HUES64 (cell line): ENCODE measurements at regions not wholly inside any gene's neighbourhood (a gene's known extent, or its start where the extent isn't known, plus 50 kb on each side); places are given as distances from the start of the nearest gene placed in this dataset.

Source experiments
- H3K27ac ChIP-seq: 2 replicates; pipeline ENCODE4 v1.7.0; 2013; ENCODE audit warnings: low read depth, low read length, inconsistent platforms
- H3K27me3 ChIP-seq: 2 replicates; pipeline ENCODE4 v1.6.1; 2013; ENCODE audit warnings: mild to moderate bottlenecking, low read length; ENCODE audit not compliant: insufficient read depth
- H3K36me3 ChIP-seq: 2 replicates; pipeline ENCODE4 v1.6.1; 2013; ENCODE audit warnings: mild to moderate bottlenecking, low read length; ENCODE audit not compliant: insufficient read depth
- H3K4me1 ChIP-seq: 2 replicates; pipeline ENCODE4 v1.6.1; 2013; ENCODE audit warnings: mild to moderate bottlenecking, low read length, moderate library complexity; ENCODE audit not compliant: insufficient read depth
- H3K4me3 ChIP-seq: 2 replicates; pipeline ENCODE4 v1.5.1; 2013; ENCODE audit warnings: mild to moderate bottlenecking, low read length, moderate library complexity
- H3K9ac ChIP-seq: 2 replicates; pipeline ENCODE4 v1.6.1; 2013; ENCODE audit warnings: mild to moderate bottlenecking, low read depth, low read length
- H3K9me3 ChIP-seq: 2 replicates; pipeline ENCODE4 v1.6.1; 2013; ENCODE audit warnings: low read depth, low read length; ENCODE audit not compliant: insufficient read depth
- WGBS: fragments of 150-250, 120-280 bp; methylation state at CpG from one replicate; pipeline ENCODE4 v1.1.7; 2013; ENCODE audit warnings: missing lambda C conversion rate; 5-methylcytosine and 5-hydroxymethylcytosine counted together

DNA sequence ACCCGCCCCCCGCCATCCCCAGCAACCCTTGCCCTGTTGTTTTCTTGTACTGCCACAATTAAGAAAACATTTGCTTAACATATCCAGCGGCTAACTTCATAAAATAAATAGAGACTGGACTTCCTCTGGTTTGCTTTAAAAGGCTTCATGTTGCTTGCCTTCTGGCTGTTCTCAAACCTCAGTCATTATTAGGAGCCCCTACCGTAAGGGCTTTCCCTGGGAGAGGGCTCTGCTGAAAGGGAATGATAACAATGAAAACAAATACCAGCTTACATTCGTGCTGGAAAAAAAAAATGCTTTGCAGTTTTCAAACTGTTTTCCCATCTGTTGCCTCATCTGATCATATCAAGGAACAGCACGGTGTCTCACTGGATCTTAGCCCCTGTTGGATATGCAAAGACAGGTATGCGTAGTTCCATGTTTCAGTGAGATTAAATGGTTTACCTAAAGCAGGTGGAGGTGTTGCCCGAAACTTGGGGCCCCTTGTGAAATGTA lies 77.2 kb upstream of the VGLL4 start:
- peaks cover 27% of the 10 kb centered on the region for H3K4me1 ChIP-seq
- no peaks in the 10 kb centered on the region for H3K9me3 ChIP-seq
- peaks cover 52% of the 10 kb centered on the region for H3K27me3 ChIP-seq
- H3K36me3 ChIP-seq, result no peaks in the 10 kb centered on the region
- 41% methylated on average over 8 of the region's 8 CpGs for WGBS
- H3K4me3 ChIP-seq, result peak overlapping the region; percentile 96
- H3K27ac ChIP-seq, result no peak overlapping the region
- H3K9ac ChIP-seq, result no peak overlapping the region

DNA sequence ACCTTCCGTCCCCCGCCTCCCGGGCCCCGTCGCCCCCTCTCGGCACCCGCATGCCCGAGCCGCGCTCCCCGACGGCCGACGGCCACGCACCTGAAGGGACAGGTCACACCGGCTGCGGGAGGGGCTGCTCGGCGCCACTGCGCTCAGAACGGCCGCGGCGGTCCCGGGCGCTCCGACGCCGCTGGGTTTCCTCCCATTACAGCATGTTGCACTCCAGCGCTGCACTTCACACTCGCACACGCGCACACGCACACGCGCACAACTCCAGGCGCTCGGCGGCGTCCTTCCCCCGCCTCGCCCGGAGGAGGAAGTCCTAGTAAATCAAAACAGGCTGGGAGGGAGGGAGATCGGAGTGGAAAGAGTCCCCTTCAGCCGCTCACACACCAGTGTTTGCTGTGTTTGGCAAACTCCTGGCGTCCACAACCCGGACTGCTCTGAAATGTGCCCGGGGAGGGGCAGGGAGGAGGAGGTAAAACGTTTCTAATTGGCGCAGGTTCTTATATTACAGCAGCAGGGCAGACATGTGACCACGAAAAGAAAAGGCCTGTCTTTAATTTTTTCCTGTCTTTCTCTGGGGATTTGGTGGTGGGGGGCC lies 76.7 kb upstream of the VGLL4 start:
- Histone ChIP-seq H3K27ac (no peak overlapping the region), H3K9me3 (no peaks in the 10 kb centered on the region), H3K27me3 (peaks cover 47% of the 10 kb centered on the region), H3K9ac (peak overlapping the region; percentile 37), H3K4me3 (peak overlapping the region; percentile 96), H3K36me3 (no peaks in the 10 kb centered on the region), H3K4me1 (peaks cover 27% of the 10 kb centered on the region)
- under 1% methylated on average over 49 of the region's 51 CpGs for WGBS

DNA sequence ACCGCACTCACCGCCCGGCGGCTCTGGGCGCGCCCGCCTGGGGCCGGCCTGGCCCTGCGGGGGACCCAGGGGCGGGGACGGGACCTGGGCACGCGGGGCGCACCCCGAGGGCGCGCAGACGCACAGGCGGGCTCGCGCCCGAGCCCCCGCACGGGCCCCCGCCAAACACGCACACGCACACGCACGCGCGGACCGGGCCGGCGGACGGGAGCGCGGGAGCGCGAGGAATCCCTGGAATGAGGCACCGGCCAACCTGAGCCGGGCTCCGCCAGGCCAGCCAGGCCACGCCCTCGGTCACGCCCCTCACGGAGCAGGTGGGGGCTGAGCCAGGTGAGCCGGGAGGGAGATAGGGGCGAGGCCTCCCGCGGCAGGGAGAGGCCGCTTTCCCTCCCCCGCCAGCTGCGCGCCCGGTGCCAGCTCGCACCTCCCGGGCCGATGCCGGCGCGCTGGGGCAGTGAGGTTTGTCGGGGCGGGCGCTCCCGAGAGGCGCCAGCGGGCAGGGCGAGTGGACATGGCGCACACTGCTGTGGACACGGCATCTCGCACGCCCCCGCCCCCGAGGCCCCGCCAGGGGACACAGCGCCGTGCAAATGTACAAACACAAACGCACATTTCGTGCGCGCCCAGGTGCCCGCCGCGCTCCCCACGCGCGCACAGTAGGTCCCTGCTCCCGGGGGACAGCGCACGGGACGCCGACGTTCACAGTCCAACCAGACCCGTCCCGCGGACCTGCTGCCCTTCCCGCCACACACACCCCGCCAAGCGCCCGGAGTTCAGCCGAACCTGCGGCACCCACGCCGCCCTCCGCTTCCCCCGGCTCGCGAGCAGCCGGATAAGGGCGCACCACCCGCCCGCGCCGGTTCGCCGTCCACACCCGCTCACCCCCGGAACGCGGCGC lies 75.9 kb upstream of the VGLL4 start:
- no peaks in the 10 kb centered on the region for H3K9me3 ChIP-seq
- peaks cover 44% of the 10 kb centered on the region for H3K27me3 ChIP-seq
- no peak overlapping the region for H3K27ac ChIP-seq
- peak overlapping the region; percentile 74 for H3K9ac ChIP-seq
- whole genome bisulfite sequencing, result under 1% methylated on average over 121 of the region's 121 CpGs
- peaks cover 27% of the 10 kb centered on the region for H3K4me1 ChIP-seq
- peak overlapping the region; percentile 96 for H3K4me3 ChIP-seq
- no peaks in the 10 kb centered on the region for H3K36me3 ChIP-seq

DNA sequence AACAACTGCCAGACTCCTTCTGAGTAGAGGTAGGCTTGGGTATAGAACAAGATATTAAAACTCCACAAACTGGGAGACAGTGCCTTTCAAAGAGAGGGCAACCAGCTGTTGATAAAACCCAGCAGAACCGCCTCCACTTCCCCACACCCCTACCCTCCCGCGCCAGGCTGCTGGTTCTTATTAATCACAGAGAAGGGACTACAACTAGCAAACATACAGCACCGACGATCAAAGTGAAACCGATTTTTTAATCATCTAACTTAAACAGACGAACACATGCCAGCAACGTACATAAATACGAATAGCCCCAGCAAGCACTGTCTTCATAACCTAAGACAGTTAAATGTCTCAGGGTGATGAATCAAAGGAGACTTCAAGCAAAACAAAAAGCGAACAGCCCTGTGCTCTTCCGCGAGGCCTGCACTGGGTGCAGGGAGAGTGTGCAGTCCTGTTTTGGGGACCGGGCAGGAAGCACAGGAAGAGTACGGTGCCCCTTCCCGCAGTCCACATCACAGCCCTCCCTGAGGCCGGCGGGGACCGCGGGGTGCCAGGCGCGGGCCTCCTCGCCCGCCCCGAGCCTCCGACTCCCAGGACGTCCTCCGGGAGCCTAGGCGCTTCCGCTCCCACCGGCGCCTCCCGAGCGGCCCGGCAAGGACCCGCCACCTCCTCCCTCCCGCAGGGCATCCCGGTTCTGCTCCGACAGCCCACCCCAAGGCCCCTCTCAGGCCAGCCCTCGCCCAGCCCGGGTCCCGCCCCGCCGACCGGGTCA lies 75.1 kb upstream of the VGLL4 start:
- under 1% methylated on average over 44 of the region's 44 CpGs for WGBS
- Histone ChIP-seq H3K36me3 (no peaks in the 10 kb centered on the region), H3K9me3 (no peaks in the 10 kb centered on the region), H3K27ac (no peak overlapping the region; the same call in 1 of the 2 replicates), H3K4me3 (peak overlapping the region; percentile 96), H3K4me1 (peaks cover 27% of the 10 kb centered on the region), H3K27me3 (peaks cover 42% of the 10 kb centered on the region), H3K9ac (peak overlapping the region; percentile 74)

DNA sequence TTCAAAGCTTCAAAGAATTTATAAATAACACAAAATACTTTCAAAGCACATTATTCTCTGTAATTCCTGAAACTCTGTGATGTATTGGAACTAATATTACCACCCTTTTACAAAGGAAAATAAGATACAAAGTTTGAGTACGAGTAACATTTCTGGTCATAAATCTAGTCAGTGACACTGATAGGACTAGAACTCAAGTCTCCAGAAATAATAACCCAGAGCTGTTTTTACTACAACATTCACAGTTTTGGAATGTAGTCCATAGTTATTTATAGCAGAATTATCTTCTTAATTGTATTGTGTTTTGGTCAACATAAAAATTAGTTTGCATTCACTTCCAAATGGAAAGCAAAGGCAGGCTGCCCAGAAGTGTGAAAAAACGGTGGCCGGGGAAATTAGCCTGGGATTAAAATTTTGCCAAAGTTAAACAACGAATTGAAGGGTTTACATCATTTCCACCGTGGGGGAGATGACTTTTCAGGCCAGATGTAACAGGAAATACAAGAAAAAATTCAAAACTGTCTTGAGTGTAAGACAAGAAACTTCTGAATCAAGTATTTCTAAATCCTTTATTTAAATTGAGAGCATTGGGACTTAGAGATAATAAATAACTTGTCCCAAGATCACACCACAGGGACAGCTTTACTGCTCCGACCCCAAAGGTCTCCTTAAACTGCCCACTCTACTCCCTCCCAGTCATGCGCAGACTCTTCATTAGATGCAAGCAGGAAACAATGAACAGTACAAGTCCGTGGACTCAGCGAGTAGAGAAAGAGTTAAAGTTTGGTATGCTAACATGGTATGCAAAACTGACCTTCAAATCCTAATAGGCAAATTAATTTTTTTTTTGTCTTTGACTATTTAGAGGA lies 74.3 kb upstream of the VGLL4 start:
- Histone ChIP-seq H3K27me3 (peaks cover 42% of the 10 kb centered on the region), H3K4me1 (peaks cover 27% of the 10 kb centered on the region), H3K4me3 (peak overlapping the region; percentile 96), H3K9me3 (no peaks in the 10 kb centered on the region), H3K36me3 (no peaks in the 10 kb centered on the region), H3K27ac (no peak overlapping the region), H3K9ac (peak overlapping the region; percentile 74; the same call in 1 of the 2 replicates)
- WGBS, result 29% methylated on average over 8 of the region's 9 CpGs

DNA sequence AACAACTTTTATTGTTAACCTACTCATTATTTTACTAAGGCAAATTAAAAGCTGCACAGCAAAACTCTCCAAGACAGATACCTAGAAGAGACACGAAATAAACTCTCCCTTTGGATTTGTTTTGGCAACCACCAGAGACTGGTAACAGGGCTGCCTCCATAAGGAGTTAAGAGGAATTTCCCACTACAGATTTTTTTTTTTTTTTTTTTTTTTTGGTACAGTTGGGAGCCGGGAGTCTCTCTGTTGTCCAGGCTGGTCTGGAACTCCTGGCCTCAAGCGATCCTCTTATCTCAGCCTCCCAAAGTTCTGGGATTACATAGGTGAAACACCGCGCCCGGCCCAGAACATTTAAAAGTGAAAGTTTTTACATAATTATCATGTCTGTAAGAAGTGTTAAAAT lies 73.6 kb upstream of the VGLL4 start:
- no peak overlapping the region for H3K4me3 ChIP-seq

DNA sequence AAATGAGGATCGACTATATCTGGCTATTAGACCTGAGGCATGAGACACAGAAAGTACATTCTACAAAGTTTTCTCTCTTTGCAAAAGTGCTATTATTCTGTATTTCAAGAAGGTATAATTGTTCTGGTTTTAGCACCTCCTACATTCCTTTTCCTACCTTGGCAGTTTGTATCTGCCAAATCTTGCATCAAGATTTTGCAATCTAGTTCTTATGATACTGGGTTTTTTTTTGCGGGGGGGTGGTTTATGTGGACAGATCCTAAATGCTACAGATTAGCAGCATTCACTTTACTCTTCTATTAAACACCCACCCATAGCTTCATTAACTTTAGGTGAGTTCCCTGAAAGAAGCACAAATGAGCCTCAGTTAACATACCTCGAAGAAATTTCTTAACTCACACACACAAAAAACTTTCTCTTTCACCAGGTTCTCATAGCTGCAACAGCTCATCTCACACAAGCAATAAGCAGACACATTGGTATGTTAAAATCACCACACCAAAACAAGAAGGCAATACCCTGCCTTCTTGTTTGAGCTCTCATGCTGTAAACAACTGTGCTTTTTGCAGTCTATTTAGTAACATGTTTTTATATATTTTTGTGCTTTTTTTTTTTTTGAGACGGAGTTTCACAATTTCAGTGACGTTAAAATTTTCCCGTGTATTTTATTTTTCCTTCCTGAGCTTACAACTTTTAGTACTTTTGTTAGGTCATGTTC lies 73.0 kb upstream of the VGLL4 start:
- Histone ChIP-seq H3K4me3 (no peak overlapping the region), H3K27ac (no peak overlapping the region), H3K9me3 (no peaks in the 10 kb centered on the region), H3K36me3 (no peaks in the 10 kb centered on the region), H3K9ac (no peak overlapping the region), H3K4me1 (peaks cover 27% of the 10 kb centered on the region), H3K27me3 (peaks cover 34% of the 10 kb centered on the region)
- 81% methylated on average over 4 of the region's 6 CpGs for WGBS

More for the DNA sequence above, 73.6 kb upstream of the VGLL4 start:
- Histone ChIP-seq H3K27ac (no peak overlapping the region), H3K9ac (no peak overlapping the region), H3K9me3 (no peaks in the 10 kb centered on the region), H3K27me3 (peaks cover 40% of the 10 kb centered on the region), H3K4me1 (peaks cover 27% of the 10 kb centered on the region), H3K36me3 (no peaks in the 10 kb centered on the region)
- WGBS, result 79% methylated on average over 3 of the region's 6 CpGs

DNA sequence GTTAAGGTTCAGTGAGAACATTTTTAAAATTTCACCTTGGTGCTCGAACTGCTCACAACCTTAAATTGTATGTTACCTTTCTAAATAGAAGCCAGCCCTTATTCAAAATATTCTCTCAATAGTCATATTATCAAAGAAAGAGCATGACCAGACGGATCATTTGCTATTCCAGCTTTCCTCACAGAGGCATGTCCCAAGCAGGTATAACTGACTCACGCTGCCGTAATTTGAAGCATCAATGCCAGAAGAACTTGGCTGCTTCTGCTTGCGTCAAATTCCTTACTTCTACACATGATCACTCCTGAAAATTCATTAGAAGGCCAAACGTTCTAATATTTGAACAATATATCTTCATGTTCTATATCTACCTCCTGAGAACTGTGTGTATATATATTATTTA lies 69.5 kb upstream of the VGLL4 start:
- Histone ChIP-seq H3K9me3 (peaks cover 6% of the 10 kb centered on the region), H3K36me3 (no peaks in the 10 kb centered on the region), H3K9ac (no peak overlapping the region), H3K27ac (no peak overlapping the region), H3K4me1 (peaks cover 17% of the 10 kb centered on the region), H3K27me3 (peaks cover 8% of the 10 kb centered on the region), H3K4me3 (no peak overlapping the region)
- WGBS, result 93% methylated on average over 6 of the region's 6 CpGs

DNA sequence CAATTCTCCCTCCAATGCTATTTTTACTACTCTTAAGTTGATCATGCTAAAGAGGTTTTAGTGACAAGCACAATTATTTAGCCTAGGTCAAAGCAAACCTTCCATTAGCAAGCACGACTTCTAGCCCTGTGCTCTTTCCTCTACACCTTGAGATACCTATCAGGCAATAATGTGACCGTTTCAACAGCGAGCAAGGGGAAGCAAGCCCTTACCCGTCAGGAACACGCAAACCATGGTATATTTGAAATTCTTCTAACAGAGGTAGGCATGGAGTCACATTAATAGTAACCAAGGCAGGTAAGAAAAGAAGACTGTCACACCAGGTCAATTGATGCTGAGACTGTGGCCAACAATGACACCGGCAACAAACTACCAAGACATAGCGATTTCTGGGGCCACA lies 68.9 kb upstream of the VGLL4 start:
- 93% methylated on average over 7 of the region's 7 CpGs for WGBS
- Histone ChIP-seq H3K27ac (no peak overlapping the region), H3K4me1 (peaks cover 13% of the 10 kb centered on the region)

DNA sequence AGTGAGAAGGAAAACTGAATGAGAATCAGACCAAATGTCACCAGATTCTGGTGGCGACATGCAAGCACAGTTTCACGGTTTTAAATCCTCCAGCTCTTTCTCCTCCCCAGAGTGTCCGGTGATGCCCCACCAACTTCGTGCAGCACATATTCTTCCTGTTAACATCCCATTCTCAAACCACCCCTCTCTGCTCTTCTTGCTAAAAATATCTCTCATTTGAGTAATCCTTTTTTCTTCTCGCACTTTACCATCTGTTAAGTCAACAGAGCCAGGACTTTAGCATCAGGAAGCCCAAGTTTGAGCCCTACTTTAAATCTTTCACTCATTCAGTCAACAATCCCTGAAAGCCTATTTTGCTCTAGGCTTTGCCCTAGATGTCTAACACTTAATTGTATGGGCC lies 68.2 kb upstream of the VGLL4 start:
- H3K36me3 ChIP-seq, result no peaks in the 10 kb centered on the region
- peaks cover 5% of the 10 kb centered on the region for H3K4me1 ChIP-seq
- H3K4me3 ChIP-seq, result no peak overlapping the region
- H3K27ac ChIP-seq, result no peak overlapping the region
- 94% methylated on average over 5 of the region's 5 CpGs for WGBS
- H3K9me3 ChIP-seq, result peaks cover 6% of the 10 kb centered on the region
- no peaks in the 10 kb centered on the region for H3K27me3 ChIP-seq
- no peak overlapping the region for H3K9ac ChIP-seq

More for the DNA sequence above, 68.9 kb upstream of the VGLL4 start:
- Histone ChIP-seq H3K36me3 (no peaks in the 10 kb centered on the region), H3K4me3 (no peak overlapping the region), H3K9me3 (peaks cover 6% of the 10 kb centered on the region), H3K27me3 (peaks cover 3% of the 10 kb centered on the region; the same call in 1 of the 2 replicates), H3K9ac (no peak overlapping the region)
